HCT116 (cell line): ENCODE measurements at regions not wholly inside any gene's neighbourhood (a gene's known extent, or its start where the extent isn't known, plus 50 kb on each side); places are given as distances from the start of the nearest gene placed in this dataset.

Source experiments
- ATAC-seq: fragments of 200-7000 bp; cut with Tn5 transposase; 2 replicates; pipeline ENCODE4 v1.9.1; 2020; ENCODE audit warnings: mild to moderate bottlenecking, moderate library complexity
- BruUV-seq: library from RNA; stranded (reverse); fragments of 400-500 nt; replicated peaks from 2 replicates; lab custom pipeline; 2021; lab: Mats Ljungman, UMichigan
- CTCF ChIA-PET: fragments of 300-600 bp; sonication (Branson Sonifier 250); formaldehyde crosslinking; loops from one replicate; lab custom pipeline; 2021; ENCODE audit warnings: antibody characterized with exemption; lab: Charles Lee
- POLR2A ChIA-PET: fragments of 300-600, 350-600 bp; sonication (Branson Sonifier 250); formaldehyde crosslinking; loops from one replicate; lab custom pipeline; 2021; ENCODE audit warnings: antibody characterized with exemption; lab: Charles Lee
- RAD21 ChIA-PET, 2 experiments: fragments of 300-600 bp; sonication (Branson Sonifier 250); formaldehyde crosslinking; loops; one replicate each; lab custom pipeline; 2023; ENCODE audit warnings: low total read pairs in 2 of 2; ENCODE audit not compliant: uncharacterized antibody in 2 of 2, unreplicated experiment in 2 of 2, low non-redundant PET in 1 of 2; lab: Charles Lee
- DNase-seq: peaks from one replicate; pipeline ENCODE4 v3.0.0-alpha.2; 2010; ENCODE audit warnings: low read depth, low spot score
- H2AFZ ChIP-seq: fragments of 200-600 bp; shearing (Covaris generic), sonication (generic); 2 replicates; pipeline ENCODE4 v1.6.1; 2017; ENCODE audit warnings: low read depth, mixed run types, mixed read lengths, antibody characterized with exemption, low read length; ENCODE audit not compliant: poor library complexity, severe bottlenecking
- H3K27ac ChIP-seq: 2 replicates; pipeline ENCODE4 v1.5.1; 2012; ENCODE audit warnings: low read depth, low read length
- H3K27me3 ChIP-seq: fragments of 200-600 bp; sonication (generic); 2 replicates; pipeline ENCODE4 v1.6.1; 2016; ENCODE audit warnings: mixed run types, low read length, mixed read lengths; ENCODE audit not compliant: insufficient read depth
- H3K36me3 ChIP-seq, 2 experiments: fragments of 200-500 bp in 1 of 2; fragments of 200-600 bp in 1 of 2; sonication (Bioruptor generic) in 1 of 2; sonication (generic) in 1 of 2; 2 replicates each; pipeline versions ENCODE4 v1.5.1 to v1.6.1; 2014 to 2016; ENCODE audit warnings: low read length in 2 of 2, inconsistent platforms in 1 of 2, mixed read lengths in 1 of 2, mixed run types in 1 of 2; ENCODE audit not compliant: insufficient read depth in 2 of 2, control insufficient read depth in 1 of 2
- H3K4me1 ChIP-seq, 2 experiments: fragments of 200-600 bp in 1 of 2; sonication (generic) in 1 of 2; 2 replicates each; pipeline versions ENCODE4 v1.5.1 to v1.6.1; 2012 to 2017; ENCODE audit warnings: low read length in 2 of 2, inconsistent platforms in 1 of 2, mild to moderate bottlenecking in 1 of 2, mixed read lengths in 1 of 2, mixed run types in 1 of 2, moderate library complexity in 1 of 2; ENCODE audit not compliant: insufficient read depth in 2 of 2, control insufficient read depth in 1 of 2
- H3K4me2 ChIP-seq: fragments of 200-600 bp; sonication (generic); 2 replicates; pipeline ENCODE4 v1.6.1; 2017; ENCODE audit warnings: mixed run types, low read length, mixed read lengths
- H3K4me3 ChIP-seq, 2 experiments: fragments of 200-600 bp in 1 of 2; sonication (generic) in 1 of 2; replicated peaks in 1 of 2; 2 replicates each; pipeline ENCODE4 v1.5.1; 2011 to 2016; ENCODE audit warnings: low read length in 2 of 2, control low read depth in 1 of 2, low read depth in 1 of 2, mild to moderate bottlenecking in 1 of 2, mixed read lengths in 1 of 2, mixed run types in 1 of 2
- H3K79me2 ChIP-seq: fragments of 200-600 bp; sonication (generic); 2 replicates; pipeline ENCODE4 v1.6.1; 2017; ENCODE audit warnings: mild to moderate bottlenecking, mixed run types, low read length, moderate library complexity, mixed read lengths; ENCODE audit not compliant: insufficient read depth
- H3K9ac ChIP-seq: fragments of 200-600 bp; sonication (generic); 2 replicates; pipeline ENCODE4 v1.6.1; 2016; ENCODE audit warnings: low read length, mixed read lengths
- H3K9me2 ChIP-seq: fragments of 200-600 bp; sonication (generic), shearing (Covaris generic); 2 replicates; pipeline ENCODE4 v1.6.1; 2017; ENCODE audit warnings: mixed run types, mild to moderate bottlenecking, moderate library complexity; ENCODE audit not compliant: insufficient read depth
- H3K9me3 ChIP-seq, 2 experiments: fragments of 200-500 bp in 1 of 2; fragments of 200-600 bp in 1 of 2; sonication (Bioruptor generic) in 1 of 2; sonication (generic) in 1 of 2; 2 replicates each; pipeline ENCODE4 v1.6.1; 2014 to 2017; ENCODE audit warnings: low read length in 2 of 2, mixed read lengths in 2 of 2, inconsistent platforms in 1 of 2, low read depth in 1 of 2, mild to moderate bottlenecking in 1 of 2, mixed run types in 1 of 2, moderate library complexity in 1 of 2; ENCODE audit not compliant: control insufficient read depth in 1 of 2, insufficient read depth in 1 of 2
- H4K20me1 ChIP-seq: fragments of 200-600 bp; sonication (generic), shearing (Covaris generic); 2 replicates; pipeline ENCODE4 v1.6.1; 2017; ENCODE audit warnings: mixed run types, mild to moderate bottlenecking, moderate library complexity; ENCODE audit not compliant: insufficient read depth
- EZH2phosphoT487 ChIP-seq: fragments of 200-600 bp; IDR thresholded peaks from 2 replicates; pipeline ENCODE4 v1.6.1; 2018; ENCODE audit warnings: antibody characterized with exemption, borderline replicate concordance
- POLR2A ChIP-seq: IDR thresholded peaks from 2 replicates; pipeline ENCODE4 v1.7.0; 2011; ENCODE audit warnings: borderline replicate concordance; ENCODE audit not compliant: insufficient read depth, insufficient read length; ENCODE audit errors: extremely low read depth
- POLR2AphosphoS5 ChIP-seq: IDR thresholded peaks from 2 replicates; pipeline ENCODE4 v1.6.1; 2011; ENCODE audit warnings: mild to moderate bottlenecking, low read depth, low read length, moderate library complexity
- SRF ChIP-seq: IDR thresholded peaks from 2 replicates; pipeline ENCODE4 v1.6.1; 2012; ENCODE audit warnings: low read depth
- YY1 ChIP-seq: IDR thresholded peaks from 2 replicates; pipeline ENCODE4 v1.6.1; 2011; ENCODE audit warnings: low read length, low read depth, moderate library complexity, mild to moderate bottlenecking; ENCODE audit not compliant: insufficient replicate concordance; ENCODE audit errors: extremely low read depth
- ZFX ChIP-seq: fragments of 450-650 bp; IDR thresholded peaks from 2 replicates; pipeline ENCODE4 v1.6.1; 2017
- intact Hi-C: fragments of 100-400 bp; cut with micrococcal nuclease; formaldehyde crosslinking; loops from 2 replicates; pipeline ENCODE4 v1.10.0; 2022
- TF ChIP-seq, protein P1 (sequence below): IDR thresholded peaks from 2 replicates; pipeline ENCODE4 v1.6.1; 2012; ENCODE audit warnings: low read depth

DNA sequence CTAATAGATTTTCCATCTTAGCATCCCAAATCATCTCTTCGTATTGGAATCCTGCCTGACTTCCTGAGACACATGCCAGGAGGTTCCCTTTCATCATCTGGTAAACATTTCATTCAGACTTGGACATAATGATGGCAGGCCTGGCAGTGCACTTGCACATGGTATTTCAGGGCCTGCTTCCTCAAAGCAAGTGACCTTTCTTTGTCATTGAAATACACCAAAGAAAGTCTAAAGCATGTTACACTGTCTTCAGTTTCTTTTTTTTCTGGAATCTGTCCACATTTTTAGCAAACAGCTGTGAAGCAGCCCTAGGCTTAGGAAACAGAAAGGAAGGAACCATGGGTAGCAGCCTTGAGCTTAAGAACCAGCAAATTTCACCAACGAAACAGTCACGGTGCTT, 205.9 kb upstream of the VCX start:
- CTCF ChIA-PET: no interaction called here
- TF ChIP-seq POLR2A (no peak), EZH2phosphoT487 (no peak), ZFX (no peak), SRF (no peak)
- TF ChIP-seq, all 23 proteins: peak for 0
- no peaks in the 10 kb centered on the region for H3K9me3 ChIP-seq
- no TSS peak for BruUV-seq
- ATAC-seq (no peak), DNase-seq (no peak)
- intact Hi-C loops: no loop called here
- no peak overlapping the region for H3K4me3 ChIP-seq
- no peaks in the 10 kb centered on the region for H4K20me1 ChIP-seq
- H3K9me2 ChIP-seq: no peaks in the 10 kb centered on the region
- no peaks in the 10 kb centered on the region for H3K79me2 ChIP-seq
- H3K4me2 ChIP-seq: no peak overlapping the region
- no peaks in the 10 kb centered on the region for H3K27me3 ChIP-seq
- no peaks in the 10 kb centered on the region for H3K4me1 ChIP-seq
- RAD21 ChIA-PET: no interaction called here
- POLR2A ChIA-PET: no interaction called here
- H2AFZ ChIP-seq: no peak overlapping the region
- no peaks in the 10 kb centered on the region for H3K36me3 ChIP-seq
- no peak overlapping the region for H3K27ac ChIP-seq
- H3K9ac ChIP-seq: no peak overlapping the region

DNA sequence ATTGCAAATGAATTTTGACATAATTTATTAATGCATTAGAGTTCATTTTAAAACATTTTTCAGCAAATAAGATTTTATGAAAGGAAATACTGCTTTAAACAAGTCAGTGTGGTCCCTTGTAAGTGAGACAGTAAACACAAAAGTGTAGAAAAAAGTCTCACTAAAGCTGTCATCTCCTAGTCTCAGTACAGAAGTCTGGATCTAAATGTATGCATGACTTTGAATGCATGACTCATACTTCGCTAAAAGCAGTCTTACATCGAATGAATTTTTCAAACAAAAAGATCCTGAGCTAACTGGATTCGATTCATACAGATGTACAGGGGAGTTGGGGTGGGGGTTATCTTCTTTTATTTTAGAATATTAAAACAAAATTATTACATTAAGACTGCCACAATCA, 207.4 kb upstream of the VCX start:
- no peaks in the 10 kb centered on the region for H3K9me2 ChIP-seq
- intact Hi-C loops: no loop called here
- H3K27me3 ChIP-seq: no peaks in the 10 kb centered on the region
- ChIA-PET RAD21 (no interaction called here), CTCF (no interaction called here), POLR2A (no interaction called here)
- no TSS peak for BruUV-seq
- H4K20me1 ChIP-seq: no peaks in the 10 kb centered on the region
- no peak overlapping the region for H3K9ac ChIP-seq
- H3K4me3 ChIP-seq: no peak overlapping the region
- ATAC-seq (no peak), DNase-seq (no peak)
- no peaks in the 10 kb centered on the region for H3K9me3 ChIP-seq
- H3K36me3 ChIP-seq: no peaks in the 10 kb centered on the region
- no peak overlapping the region for H3K27ac ChIP-seq
- no peaks in the 10 kb centered on the region for H3K4me1 ChIP-seq
- H2AFZ ChIP-seq: no peak overlapping the region
- no peaks in the 10 kb centered on the region for H3K79me2 ChIP-seq
- TF ChIP-seq, protein P1, sequence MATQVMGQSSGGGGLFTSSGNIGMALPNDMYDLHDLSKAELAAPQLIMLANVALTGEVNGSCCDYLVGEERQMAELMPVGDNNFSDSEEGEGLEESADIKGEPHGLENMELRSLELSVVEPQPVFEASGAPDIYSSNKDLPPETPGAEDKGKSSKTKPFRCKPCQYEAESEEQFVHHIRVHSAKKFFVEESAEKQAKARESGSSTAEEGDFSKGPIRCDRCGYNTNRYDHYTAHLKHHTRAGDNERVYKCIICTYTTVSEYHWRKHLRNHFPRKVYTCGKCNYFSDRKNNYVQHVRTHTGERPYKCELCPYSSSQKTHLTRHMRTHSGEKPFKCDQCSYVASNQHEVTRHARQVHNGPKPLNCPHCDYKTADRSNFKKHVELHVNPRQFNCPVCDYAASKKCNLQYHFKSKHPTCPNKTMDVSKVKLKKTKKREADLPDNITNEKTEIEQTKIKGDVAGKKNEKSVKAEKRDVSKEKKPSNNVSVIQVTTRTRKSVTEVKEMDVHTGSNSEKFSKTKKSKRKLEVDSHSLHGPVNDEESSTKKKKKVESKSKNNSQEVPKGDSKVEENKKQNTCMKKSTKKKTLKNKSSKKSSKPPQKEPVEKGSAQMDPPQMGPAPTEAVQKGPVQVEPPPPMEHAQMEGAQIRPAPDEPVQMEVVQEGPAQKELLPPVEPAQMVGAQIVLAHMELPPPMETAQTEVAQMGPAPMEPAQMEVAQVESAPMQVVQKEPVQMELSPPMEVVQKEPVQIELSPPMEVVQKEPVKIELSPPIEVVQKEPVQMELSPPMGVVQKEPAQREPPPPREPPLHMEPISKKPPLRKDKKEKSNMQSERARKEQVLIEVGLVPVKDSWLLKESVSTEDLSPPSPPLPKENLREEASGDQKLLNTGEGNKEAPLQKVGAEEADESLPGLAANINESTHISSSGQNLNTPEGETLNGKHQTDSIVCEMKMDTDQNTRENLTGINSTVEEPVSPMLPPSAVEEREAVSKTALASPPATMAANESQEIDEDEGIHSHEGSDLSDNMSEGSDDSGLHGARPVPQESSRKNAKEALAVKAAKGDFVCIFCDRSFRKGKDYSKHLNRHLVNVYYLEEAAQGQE: no peak
- TF ChIP-seq POLR2AphosphoS5 (no peak), YY1 (no peak), SRF (no peak)
- H3K4me2 ChIP-seq: no peak overlapping the region
